Fibroblast of the conjunctiva (primary cell): ENCODE measurements at regions not wholly inside any gene's neighbourhood (a gene's known extent, or its start where the extent isn't known, plus 50 kb on each side); places are given as distances from the start of the nearest gene placed in this dataset.

Experiments
- DNase-seq: peaks from one replicate; pipeline ENCODE4 v3.0.0-alpha.2; 2010; ENCODE audit warnings: low read depth

- DNase-seq: no peak
These were observed 64.5 kb upstream of the SORCS3 start for GRCh38 chr10:104576611-104577010.

GRCh38 chr10:104577163-104577562 is 63.9 kb upstream of the SORCS3 start:
- no peak for DNase-seq

GRCh38 chr10:104577861-104578521 is 63.1 kb upstream of the SORCS3 start:
- no peak for DNase-seq

- DNase-seq: no peak
These were observed 62.4 kb upstream of the SORCS3 start for GRCh38 chr10:104578671-104579070.

- DNase-seq: no peak
These were observed 62.0 kb upstream of the SORCS3 start for GRCh38 chr10:104579136-104579535.

- no peak for DNase-seq
These were observed 60.8 kb upstream of the SORCS3 start for GRCh38 chr10:104580321-104580720.

GRCh38 chr10:104580774-104581675 is 60.1 kb upstream of the SORCS3 start:
- peak; percentile 29 for DNase-seq

GRCh38 chr10:104581884-104582601 is 59.0 kb upstream of the SORCS3 start:
- no peak for DNase-seq

GRCh38 chr10:104582602-104582951 is 58.5 kb upstream of the SORCS3 start:
- no peak for DNase-seq

GRCh38 chr10:104582966-104583365 is 58.1 kb upstream of the SORCS3 start:
- DNase-seq: no peak

- DNase-seq: no peak
These were observed 56.5 kb upstream of the SORCS3 start for GRCh38 chr10:104584541-104584940.

GRCh38 chr10:104587751-104588150 is 53.3 kb upstream of the SORCS3 start:
- no peak for DNase-seq

GRCh38 chr10:104589431-104589830 is 51.7 kb upstream of the SORCS3 start:
- no peak for DNase-seq

GRCh38 chr10:104589871-104590270 is 51.2 kb upstream of the SORCS3 start:
- DNase-seq: no peak
